ENCODE measurements at regions not wholly inside any gene's neighbourhood (a gene's known extent, or its start where the extent isn't known, plus 50 kb on each side); places are given as distances from the start of the nearest gene placed in this dataset.

DNA sequence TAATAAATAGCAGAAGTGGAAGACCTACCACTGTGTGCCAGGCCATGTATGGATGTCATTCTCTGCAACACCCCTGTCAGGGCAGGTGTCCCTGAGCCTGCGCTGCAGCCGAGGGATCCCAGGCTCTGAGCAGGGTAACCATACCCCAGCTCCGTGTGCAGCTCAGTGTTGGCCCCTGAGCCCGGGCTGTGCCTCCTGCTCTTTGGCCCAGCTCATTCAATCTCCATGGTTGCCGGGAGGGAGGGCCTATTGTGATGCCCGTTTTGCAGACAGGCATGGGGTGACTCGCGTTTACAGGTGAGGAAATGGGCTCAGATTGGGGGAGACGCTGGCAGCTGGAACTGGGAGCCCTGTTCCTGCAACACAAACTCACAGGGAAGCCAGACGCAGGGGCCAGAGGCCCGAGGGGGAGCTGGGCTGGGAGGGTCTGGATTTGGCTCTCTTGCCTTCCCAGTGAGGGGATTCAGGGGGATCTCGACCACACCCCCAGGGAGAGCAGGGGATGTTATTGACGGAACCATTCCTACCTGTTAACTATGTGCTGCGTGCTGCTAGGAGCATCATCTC lies 190.5 kb downstream of the IRF8 start:
- Histone ChIP-seq H3K27ac (replicated peaks; ENCODE audit: low read length) (no peak overlapping the region), H2BK120ac (ENCODE audit: low read depth, low read length) (no peak overlapping the region), H2AFZ (ENCODE audit: low read length) (no peak overlapping the region), H3K4ac (ENCODE audit: low read length) (no peak overlapping the region), H2BK15ac (ENCODE audit: low read length) (peak overlapping the region; percentile 57), H3K79me1 (ENCODE audit: low read depth, low read length) (no peaks in the 10 kb centered on the region), H2BK12ac (ENCODE audit: low read length) (no peak overlapping the region), H3K27me3 (ENCODE audit: control insufficient read depth in 3 of 3, insufficient read depth in 3 of 3, low read depth in 1 of 3, low read length in 3 of 3) (peaks cover 0 to 13% (median 0%) of the 10 kb centered on the region in 3 experiments), H3K14ac (ENCODE audit: low read length) (peak overlapping the region; percentile 50), H3K18ac (ENCODE audit: low read length) (peak overlapping the region; percentile 39), H3K36me3 (replicated peaks in 1 of 2; ENCODE audit: control insufficient read depth in 2 of 2, insufficient read depth in 2 of 2, low read length in 2 of 2) (no peaks in the 10 kb centered on the region), H3K23ac (ENCODE audit: low read depth, low read length, poor library complexity) (peak overlapping the region; percentile 1), H4K91ac (ENCODE audit: low read depth, low read length, poor library complexity) (no peak overlapping the region), H2AK5ac (ENCODE audit: low read depth, low read length) (peak overlapping the region; percentile 71), H3K9ac (ENCODE audit: low read depth, low read length, poor library complexity) (no peak overlapping the region), H3K4me2 (ENCODE audit: insufficient read depth, low read length, poor library complexity, severe bottlenecking) (no peak overlapping the region), H4K8ac (ENCODE audit: low read depth, low read length) (no peak overlapping the region), H3K4me3 (ENCODE audit: low read length in 2 of 2) (peak overlapping the region in 1 of 2 donors; percentile 48), H2BK5ac (ENCODE audit: low read length) (no peak overlapping the region), H3K9me3 (replicated peaks in 1 of 2; ENCODE audit: control insufficient read depth in 2 of 2, insufficient read depth in 1 of 2, low read depth in 1 of 2, low read length in 2 of 2) (no peaks in the 10 kb centered on the region), H3K4me1 (ENCODE audit: control insufficient read depth in 2 of 2, insufficient read depth in 1 of 2, low read depth in 1 of 2, low read length in 2 of 2) (peaks cover 0 to 1% of the 10 kb centered on the region in 2 donors)
- no CpG with 5 or more reads among the region's 14 CpGs for WGBS, 2 donors (ENCODE audit: extremely low coverage in 2 of 2, insufficient read length in 2 of 2, insufficient replicate concordance in 1 of 2)
- DNase-seq (ENCODE audit: low spot score): no peak

GRCh38 chr16:86089991-86090390 lies 191.0 kb downstream of the IRF8 start:
- Histone ChIP-seq H4K91ac (ENCODE audit: low read depth, low read length, poor library complexity) (no peak overlapping the region), H3K27me3 (ENCODE audit: control insufficient read depth in 3 of 3, insufficient read depth in 3 of 3, low read depth in 1 of 3, low read length in 3 of 3) (peaks cover 0 to 13% (median 0%) of the 10 kb centered on the region in 3 experiments), H4K8ac (ENCODE audit: low read depth, low read length) (no peak overlapping the region), H3K9ac (ENCODE audit: low read depth, low read length, poor library complexity) (no peak overlapping the region), H3K4ac (ENCODE audit: low read length) (no peak overlapping the region), H3K9me3 (replicated peaks in 1 of 2; ENCODE audit: control insufficient read depth in 2 of 2, insufficient read depth in 1 of 2, low read depth in 1 of 2, low read length in 2 of 2) (no peaks in the 10 kb centered on the region), H3K4me3 (ENCODE audit: low read length in 2 of 2) (no peak overlapping the region), H3K4me2 (ENCODE audit: insufficient read depth, low read length, poor library complexity, severe bottlenecking) (no peak overlapping the region), H3K14ac (ENCODE audit: low read length) (no peak overlapping the region), H3K79me1 (ENCODE audit: low read depth, low read length) (no peaks in the 10 kb centered on the region), H3K36me3 (replicated peaks in 1 of 2; ENCODE audit: control insufficient read depth in 2 of 2, insufficient read depth in 2 of 2, low read length in 2 of 2) (no peaks in the 10 kb centered on the region), H2AFZ (ENCODE audit: low read length) (no peak overlapping the region), H2BK15ac (ENCODE audit: low read length) (no peak overlapping the region), H2BK12ac (ENCODE audit: low read length) (no peak overlapping the region), H3K23ac (ENCODE audit: low read depth, low read length, poor library complexity) (no peak overlapping the region), H3K18ac (ENCODE audit: low read length) (no peak overlapping the region), H3K27ac (replicated peaks; ENCODE audit: low read length) (no peak overlapping the region), H2BK120ac (ENCODE audit: low read depth, low read length) (no peak overlapping the region), H2AK5ac (ENCODE audit: low read depth, low read length) (peak overlapping the region; percentile 71), H2BK5ac (ENCODE audit: low read length) (no peak overlapping the region), H3K4me1 (ENCODE audit: control insufficient read depth in 2 of 2, insufficient read depth in 1 of 2, low read depth in 1 of 2, low read length in 2 of 2) (peaks cover 0 to 1% of the 10 kb centered on the region in 2 donors)
- no CpG with 5 or more reads among the region's 5 CpGs for WGBS, 2 donors (ENCODE audit: extremely low coverage in 2 of 2, insufficient read length in 2 of 2, insufficient replicate concordance in 1 of 2)
- no peak for DNase-seq (ENCODE audit: low spot score)

DNA sequence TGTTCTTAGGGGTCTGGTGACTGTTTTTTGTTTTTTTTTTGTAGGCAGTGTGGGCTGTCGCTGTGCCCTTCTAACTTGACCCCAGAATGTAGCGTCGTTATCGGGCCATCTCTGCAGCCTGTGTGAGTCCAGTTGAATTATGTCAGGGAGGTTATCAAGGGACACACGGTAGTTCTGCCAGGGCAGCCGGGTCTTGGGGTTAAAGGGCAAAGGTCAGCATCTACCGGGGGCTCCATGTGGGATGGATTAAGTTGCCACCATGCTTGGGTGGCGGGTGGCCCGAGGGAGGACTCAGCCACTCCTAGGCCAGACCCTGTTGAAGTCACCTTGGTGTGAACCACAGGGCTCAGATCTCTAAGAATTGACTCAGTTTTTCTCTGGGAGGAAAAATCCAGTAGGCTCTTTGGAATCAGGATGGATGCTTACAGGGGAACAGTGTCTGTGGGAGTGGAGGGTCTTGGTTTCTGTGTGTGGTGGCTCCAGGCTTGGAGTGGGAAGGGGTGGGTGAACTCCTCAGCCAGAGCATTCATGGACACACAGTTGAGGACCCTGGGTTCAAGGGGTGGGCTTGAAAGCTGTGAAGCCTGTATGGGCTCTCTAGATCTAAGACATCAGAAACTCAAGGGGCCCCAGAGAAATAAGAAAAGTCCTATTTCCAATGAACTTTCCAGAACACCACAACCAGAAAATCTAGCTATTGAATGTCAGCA lies 191.7 kb downstream of the IRF8 start:
- Histone ChIP-seq H4K91ac (ENCODE audit: low read depth, low read length, poor library complexity) (no peak overlapping the region), H3K27me3 (ENCODE audit: control insufficient read depth in 3 of 3, insufficient read depth in 3 of 3, low read depth in 1 of 3, low read length in 3 of 3) (peaks cover 0 to 13% (median 0%) of the 10 kb centered on the region in 3 experiments), H3K9me3 (replicated peaks in 1 of 2; ENCODE audit: control insufficient read depth in 2 of 2, insufficient read depth in 1 of 2, low read depth in 1 of 2, low read length in 2 of 2) (peaks cover 0 to 3% of the 10 kb centered on the region in 2 donors), H3K27ac (replicated peaks; ENCODE audit: low read length) (no peak overlapping the region), H2BK5ac (ENCODE audit: low read length) (no peak overlapping the region), H3K4me2 (ENCODE audit: insufficient read depth, low read length, poor library complexity, severe bottlenecking) (no peak overlapping the region), H2BK15ac (ENCODE audit: low read length) (no peak overlapping the region), H3K14ac (ENCODE audit: low read length) (no peak overlapping the region), H2AK5ac (ENCODE audit: low read depth, low read length) (no peak overlapping the region), H3K4ac (ENCODE audit: low read length) (no peak overlapping the region), H2BK12ac (ENCODE audit: low read length) (no peak overlapping the region), H3K4me3 (ENCODE audit: low read length in 2 of 2) (no peak overlapping the region), H3K23ac (ENCODE audit: low read depth, low read length, poor library complexity) (no peak overlapping the region), H4K8ac (ENCODE audit: low read depth, low read length) (no peak overlapping the region), H3K9ac (ENCODE audit: low read depth, low read length, poor library complexity) (no peak overlapping the region), H3K4me1 (ENCODE audit: control insufficient read depth in 2 of 2, insufficient read depth in 1 of 2, low read depth in 1 of 2, low read length in 2 of 2) (peaks cover 0 to 3% of the 10 kb centered on the region in 2 donors), H2BK120ac (ENCODE audit: low read depth, low read length) (no peak overlapping the region), H2AFZ (ENCODE audit: low read length) (no peak overlapping the region), H3K36me3 (replicated peaks in 1 of 2; ENCODE audit: control insufficient read depth in 2 of 2, insufficient read depth in 2 of 2, low read length in 2 of 2) (no peaks in the 10 kb centered on the region), H3K79me1 (ENCODE audit: low read depth, low read length) (no peaks in the 10 kb centered on the region), H3K18ac (ENCODE audit: low read length) (no peak overlapping the region)
- no peak for DNase-seq (ENCODE audit: low spot score)
- WGBS, 2 donors (ENCODE audit: extremely low coverage in 2 of 2, insufficient read length in 2 of 2, insufficient replicate concordance in 1 of 2): no CpG with 5 or more reads among the region's 9 CpGs

GRCh38 chr16:86091976-86092375 lies 193.0 kb downstream of the IRF8 start:
- Histone ChIP-seq H4K8ac (ENCODE audit: low read depth, low read length) (no peak overlapping the region), H3K18ac (ENCODE audit: low read length) (no peak overlapping the region), H3K9ac (ENCODE audit: low read depth, low read length, poor library complexity) (no peak overlapping the region), H2AK5ac (ENCODE audit: low read depth, low read length) (no peak overlapping the region), H2BK15ac (ENCODE audit: low read length) (no peak overlapping the region), H4K91ac (ENCODE audit: low read depth, low read length, poor library complexity) (no peak overlapping the region), H3K14ac (ENCODE audit: low read length) (no peak overlapping the region), H3K36me3 (replicated peaks in 1 of 2; ENCODE audit: control insufficient read depth in 2 of 2, insufficient read depth in 2 of 2, low read length in 2 of 2) (no peaks in the 10 kb centered on the region), H3K4me2 (ENCODE audit: insufficient read depth, low read length, poor library complexity, severe bottlenecking) (no peak overlapping the region), H2BK12ac (ENCODE audit: low read length) (no peak overlapping the region), H2BK5ac (ENCODE audit: low read length) (no peak overlapping the region), H2AFZ (ENCODE audit: low read length) (no peak overlapping the region), H3K27me3 (ENCODE audit: control insufficient read depth in 3 of 3, insufficient read depth in 3 of 3, low read depth in 1 of 3, low read length in 3 of 3) (peaks cover 0 to 10% (median 0%) of the 10 kb centered on the region in 3 experiments), H2BK120ac (ENCODE audit: low read depth, low read length) (no peak overlapping the region), H3K79me1 (ENCODE audit: low read depth, low read length) (no peaks in the 10 kb centered on the region), H3K23ac (ENCODE audit: low read depth, low read length, poor library complexity) (no peak overlapping the region), H3K9me3 (replicated peaks in 1 of 2; ENCODE audit: control insufficient read depth in 2 of 2, insufficient read depth in 1 of 2, low read depth in 1 of 2, low read length in 2 of 2) (peaks cover 0 to 3% of the 10 kb centered on the region in 2 donors), H3K4me3 (ENCODE audit: low read length in 2 of 2) (no peak overlapping the region), H3K4me1 (ENCODE audit: control insufficient read depth in 2 of 2, insufficient read depth in 1 of 2, low read depth in 1 of 2, low read length in 2 of 2) (peaks cover 0 to 3% of the 10 kb centered on the region in 2 donors), H3K27ac (replicated peaks; ENCODE audit: low read length) (no peak overlapping the region), H3K4ac (ENCODE audit: low read length) (no peak overlapping the region)
- no peak for DNase-seq (ENCODE audit: low spot score)
- no CpG with 5 or more reads among the region's 7 CpGs for WGBS, 2 donors (ENCODE audit: extremely low coverage in 2 of 2, insufficient read length in 2 of 2, insufficient replicate concordance in 1 of 2)
